Bronchial epithelial cell (primary cell): ENCODE measurements at regions not wholly inside any gene's neighbourhood (a gene's known extent, or its start where the extent isn't known, plus 50 kb on each side); places are given as distances from the start of the nearest gene placed in this dataset.
A peak's percentile ranks its signal among the peaks of the same experiment; 100 is the strongest.

ENCODE experiments used
- DNase-seq: peaks from one replicate; pipeline ENCODE4 v3.0.0-alpha.2; 2010; ENCODE audit warnings: low read depth
- FAIRE-seq: peaks from 2 replicates; lab custom pipeline; 2011; peaks lifted over from hg19 to GRCh38; lab: Jason Lieb, UNC
- H3K27me3 ChIP-seq: 2 replicates; pipeline ENCODE4 v1.5.1; 2011; ENCODE audit warnings: low read length; ENCODE audit not compliant: control insufficient read depth, insufficient read depth
- H3K36me3 ChIP-seq: 2 replicates; pipeline ENCODE4 v1.5.1; 2011; ENCODE audit warnings: low read length; ENCODE audit not compliant: control insufficient read depth, insufficient read depth
- H3K4me3 ChIP-seq: 2 replicates; pipeline ENCODE4 v1.5.1; 2011; ENCODE audit warnings: mild to moderate bottlenecking, low read depth, low read length, control low read depth
- CTCF ChIP-seq: IDR thresholded peaks from 2 replicates; pipeline ENCODE4 v1.5.1; 2011; ENCODE audit warnings: mild to moderate bottlenecking, moderate library complexity, low read length, control low read depth, inconsistent platforms; ENCODE audit not compliant: insufficient read depth, severe bottlenecking

GRCh38 chr16:50853329-50853728, 111.4 kb downstream of the CYLD start:
- no peak for DNase-seq
- Histone ChIP-seq H3K36me3 (no peaks in the 10 kb centered on the region), H3K27me3 (no peaks in the 10 kb centered on the region), H3K4me3 (no peak overlapping the region)
- FAIRE-seq, result peak; percentile 87
- TF ChIP-seq CTCF, result no peak
